HCT116 (cell line): ENCODE measurements at regions not wholly inside any gene's neighbourhood (a gene's known extent, or its start where the extent isn't known, plus 50 kb on each side); places are given as distances from the start of the nearest gene placed in this dataset.

Source experiments
- ATAC-seq: fragments of 200-7000 bp; cut with Tn5 transposase; 2 replicates; pipeline ENCODE4 v1.9.1; 2020; ENCODE audit warnings: mild to moderate bottlenecking, moderate library complexity
- BruUV-seq: library from RNA; stranded (reverse); fragments of 400-500 nt; replicated peaks from 2 replicates; lab custom pipeline; 2021; lab: Mats Ljungman, UMichigan
- CTCF ChIA-PET: fragments of 300-600 bp; sonication (Branson Sonifier 250); formaldehyde crosslinking; loops from one replicate; lab custom pipeline; 2021; ENCODE audit warnings: antibody characterized with exemption; lab: Charles Lee
- POLR2A ChIA-PET: fragments of 300-600, 350-600 bp; sonication (Branson Sonifier 250); formaldehyde crosslinking; loops from one replicate; lab custom pipeline; 2021; ENCODE audit warnings: antibody characterized with exemption; lab: Charles Lee
- RAD21 ChIA-PET, 2 experiments: fragments of 300-600 bp; sonication (Branson Sonifier 250); formaldehyde crosslinking; loops; one replicate each; lab custom pipeline; 2023; ENCODE audit warnings: low total read pairs in 2 of 2; ENCODE audit not compliant: uncharacterized antibody in 2 of 2, unreplicated experiment in 2 of 2, low non-redundant PET in 1 of 2; lab: Charles Lee
- DNase-seq: peaks from one replicate; pipeline ENCODE4 v3.0.0-alpha.2; 2010; ENCODE audit warnings: low read depth, low spot score
- H2AFZ ChIP-seq: fragments of 200-600 bp; shearing (Covaris generic), sonication (generic); 2 replicates; pipeline ENCODE4 v1.6.1; 2017; ENCODE audit warnings: low read depth, mixed run types, mixed read lengths, antibody characterized with exemption, low read length; ENCODE audit not compliant: poor library complexity, severe bottlenecking
- H3K27ac ChIP-seq: 2 replicates; pipeline ENCODE4 v1.5.1; 2012; ENCODE audit warnings: low read depth, low read length
- H3K27me3 ChIP-seq: fragments of 200-600 bp; sonication (generic); 2 replicates; pipeline ENCODE4 v1.6.1; 2016; ENCODE audit warnings: mixed run types, low read length, mixed read lengths; ENCODE audit not compliant: insufficient read depth
- H3K36me3 ChIP-seq, 2 experiments: fragments of 200-500 bp in 1 of 2; fragments of 200-600 bp in 1 of 2; sonication (Bioruptor generic) in 1 of 2; sonication (generic) in 1 of 2; 2 replicates each; pipeline versions ENCODE4 v1.5.1 to v1.6.1; 2014 to 2016; ENCODE audit warnings: low read length in 2 of 2, inconsistent platforms in 1 of 2, mixed read lengths in 1 of 2, mixed run types in 1 of 2; ENCODE audit not compliant: insufficient read depth in 2 of 2, control insufficient read depth in 1 of 2
- H3K4me1 ChIP-seq, 2 experiments: fragments of 200-600 bp in 1 of 2; sonication (generic) in 1 of 2; 2 replicates each; pipeline versions ENCODE4 v1.5.1 to v1.6.1; 2012 to 2017; ENCODE audit warnings: low read length in 2 of 2, inconsistent platforms in 1 of 2, mild to moderate bottlenecking in 1 of 2, mixed read lengths in 1 of 2, mixed run types in 1 of 2, moderate library complexity in 1 of 2; ENCODE audit not compliant: insufficient read depth in 2 of 2, control insufficient read depth in 1 of 2
- H3K4me2 ChIP-seq: fragments of 200-600 bp; sonication (generic); 2 replicates; pipeline ENCODE4 v1.6.1; 2017; ENCODE audit warnings: mixed run types, low read length, mixed read lengths
- H3K4me3 ChIP-seq, 2 experiments: fragments of 200-600 bp in 1 of 2; sonication (generic) in 1 of 2; replicated peaks in 1 of 2; 2 replicates each; pipeline ENCODE4 v1.5.1; 2011 to 2016; ENCODE audit warnings: low read length in 2 of 2, control low read depth in 1 of 2, low read depth in 1 of 2, mild to moderate bottlenecking in 1 of 2, mixed read lengths in 1 of 2, mixed run types in 1 of 2
- H3K79me2 ChIP-seq: fragments of 200-600 bp; sonication (generic); 2 replicates; pipeline ENCODE4 v1.6.1; 2017; ENCODE audit warnings: mild to moderate bottlenecking, mixed run types, low read length, moderate library complexity, mixed read lengths; ENCODE audit not compliant: insufficient read depth
- H3K9ac ChIP-seq: fragments of 200-600 bp; sonication (generic); 2 replicates; pipeline ENCODE4 v1.6.1; 2016; ENCODE audit warnings: low read length, mixed read lengths
- H3K9me2 ChIP-seq: fragments of 200-600 bp; sonication (generic), shearing (Covaris generic); 2 replicates; pipeline ENCODE4 v1.6.1; 2017; ENCODE audit warnings: mixed run types, mild to moderate bottlenecking, moderate library complexity; ENCODE audit not compliant: insufficient read depth
- H3K9me3 ChIP-seq, 2 experiments: fragments of 200-500 bp in 1 of 2; fragments of 200-600 bp in 1 of 2; sonication (Bioruptor generic) in 1 of 2; sonication (generic) in 1 of 2; 2 replicates each; pipeline ENCODE4 v1.6.1; 2014 to 2017; ENCODE audit warnings: low read length in 2 of 2, mixed read lengths in 2 of 2, inconsistent platforms in 1 of 2, low read depth in 1 of 2, mild to moderate bottlenecking in 1 of 2, mixed run types in 1 of 2, moderate library complexity in 1 of 2; ENCODE audit not compliant: control insufficient read depth in 1 of 2, insufficient read depth in 1 of 2
- H4K20me1 ChIP-seq: fragments of 200-600 bp; sonication (generic), shearing (Covaris generic); 2 replicates; pipeline ENCODE4 v1.6.1; 2017; ENCODE audit warnings: mixed run types, mild to moderate bottlenecking, moderate library complexity; ENCODE audit not compliant: insufficient read depth
- CBX3 ChIP-seq: IDR thresholded peaks from 2 replicates; pipeline ENCODE4 v1.6.1; 2012; ENCODE audit warnings: low read depth
- CEBPB ChIP-seq: IDR thresholded peaks from 2 replicates; pipeline ENCODE4 v1.6.1; 2012; ENCODE audit warnings: low read depth
- ELF1 ChIP-seq: IDR thresholded peaks from 2 replicates; pipeline ENCODE4 v1.6.1; 2012; ENCODE audit warnings: low read depth, borderline replicate concordance
- EZH2 ChIP-seq: fragments of 200-600 bp; sonication (generic); IDR thresholded peaks from 2 replicates; pipeline ENCODE4 v1.6.1; 2017; ENCODE audit warnings: antibody characterized with exemption, mixed run types
- EZH2phosphoT487 ChIP-seq: fragments of 200-600 bp; IDR thresholded peaks from 2 replicates; pipeline ENCODE4 v1.6.1; 2018; ENCODE audit warnings: antibody characterized with exemption, borderline replicate concordance
- RAD21 ChIP-seq: IDR thresholded peaks from 2 replicates; pipeline ENCODE4 v1.6.1; 2012; ENCODE audit warnings: low read depth, mild to moderate bottlenecking
- SIN3A ChIP-seq: IDR thresholded peaks from 2 replicates; pipeline ENCODE4 v1.6.1; 2012; ENCODE audit warnings: low read depth
- SP1 ChIP-seq: IDR thresholded peaks from 2 replicates; pipeline ENCODE4 v1.6.1; 2012; ENCODE audit warnings: low read depth
- TCF7L2 ChIP-seq: IDR thresholded peaks from 2 replicates; pipeline ENCODE4 v1.7.0; 2011; ENCODE audit warnings: borderline replicate concordance, inconsistent platforms; ENCODE audit not compliant: insufficient read depth, insufficient read length; ENCODE audit errors: extremely low read depth
- YY1 ChIP-seq: IDR thresholded peaks from 2 replicates; pipeline ENCODE4 v1.6.1; 2011; ENCODE audit warnings: low read length, low read depth, moderate library complexity, mild to moderate bottlenecking; ENCODE audit not compliant: insufficient replicate concordance; ENCODE audit errors: extremely low read depth
- ZNF274 ChIP-seq: fragments of 200-500 bp; sonication (Bioruptor generic); IDR thresholded peaks from 2 replicates; pipeline ENCODE4 v1.6.1; 2014; ENCODE audit warnings: mild to moderate bottlenecking, low read depth, low read length, inconsistent platforms
- intact Hi-C: fragments of 100-400 bp; cut with micrococcal nuclease; formaldehyde crosslinking; loops from 2 replicates; pipeline ENCODE4 v1.10.0; 2022
- TF ChIP-seq, protein P1 (sequence below): IDR thresholded peaks from 2 replicates; pipeline ENCODE4 v1.6.1; 2011; ENCODE audit warnings: mild to moderate bottlenecking, low read length, moderate library complexity; ENCODE audit not compliant: insufficient replicate concordance; ENCODE audit errors: extremely low read depth
- TF ChIP-seq, protein P2 (sequence below): IDR thresholded peaks from 2 replicates; pipeline ENCODE4 v1.6.1; 2012
- TF ChIP-seq, protein P3 (sequence below), 3 experiments: fragments of 200-600 bp in 1 of 3; sonication (generic) in 1 of 3; IDR thresholded peaks in 2 of 3; conservative IDR thresholded peaks in 1 of 3; 2 replicates each; pipeline ENCODE4 v1.5.1; 2012 to 2017; ENCODE audit warnings: low read depth in 2 of 3, low read length in 2 of 3, antibody characterized with exemption in 1 of 3, borderline replicate concordance in 1 of 3, control low read depth in 1 of 3, mild to moderate bottlenecking in 1 of 3, mixed read lengths in 1 of 3, mixed run types in 1 of 3, moderate library complexity in 1 of 3; ENCODE audit not compliant: insufficient read depth in 1 of 3

DNA sequence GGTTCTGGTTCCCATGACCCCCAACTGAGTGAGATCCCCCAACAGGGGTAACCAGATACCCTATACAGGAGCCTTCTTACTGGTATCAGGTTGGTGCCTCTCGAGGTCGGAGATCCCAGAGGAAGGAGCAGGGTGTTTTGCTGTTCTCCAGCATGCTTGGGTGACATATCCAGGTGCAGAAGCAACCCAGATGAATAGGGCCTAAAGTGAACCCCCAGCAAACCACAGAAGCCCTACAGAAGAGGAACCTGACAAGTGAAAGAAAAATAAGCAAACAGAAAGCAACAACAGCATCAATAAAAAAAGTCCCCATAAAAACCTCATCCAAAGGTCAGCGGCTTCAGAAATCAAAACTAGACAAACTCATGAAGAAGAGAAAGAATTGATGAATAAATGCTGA, 633.4 kb upstream of the CXADR start (continued):
- TF ChIP-seq, protein P1, sequence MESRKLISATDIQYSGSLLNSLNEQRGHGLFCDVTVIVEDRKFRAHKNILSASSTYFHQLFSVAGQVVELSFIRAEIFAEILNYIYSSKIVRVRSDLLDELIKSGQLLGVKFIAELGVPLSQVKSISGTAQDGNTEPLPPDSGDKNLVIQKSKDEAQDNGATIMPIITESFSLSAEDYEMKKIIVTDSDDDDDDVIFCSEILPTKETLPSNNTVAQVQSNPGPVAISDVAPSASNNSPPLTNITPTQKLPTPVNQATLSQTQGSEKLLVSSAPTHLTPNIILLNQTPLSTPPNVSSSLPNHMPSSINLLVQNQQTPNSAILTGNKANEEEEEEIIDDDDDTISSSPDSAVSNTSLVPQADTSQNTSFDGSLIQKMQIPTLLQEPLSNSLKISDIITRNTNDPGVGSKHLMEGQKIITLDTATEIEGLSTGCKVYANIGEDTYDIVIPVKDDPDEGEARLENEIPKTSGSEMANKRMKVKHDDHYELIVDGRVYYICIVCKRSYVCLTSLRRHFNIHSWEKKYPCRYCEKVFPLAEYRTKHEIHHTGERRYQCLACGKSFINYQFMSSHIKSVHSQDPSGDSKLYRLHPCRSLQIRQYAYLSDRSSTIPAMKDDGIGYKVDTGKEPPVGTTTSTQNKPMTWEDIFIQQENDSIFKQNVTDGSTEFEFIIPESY = no peak
- TF ChIP-seq EZH2phosphoT487 (no peak), CBX3 (no peak), ZNF274 (no peak), TCF7L2 (no peak), SP1 (no peak)
- TF ChIP-seq, protein P2, sequence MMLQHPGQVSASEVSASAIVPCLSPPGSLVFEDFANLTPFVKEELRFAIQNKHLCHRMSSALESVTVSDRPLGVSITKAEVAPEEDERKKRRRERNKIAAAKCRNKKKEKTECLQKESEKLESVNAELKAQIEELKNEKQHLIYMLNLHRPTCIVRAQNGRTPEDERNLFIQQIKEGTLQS = no peak

DNA sequence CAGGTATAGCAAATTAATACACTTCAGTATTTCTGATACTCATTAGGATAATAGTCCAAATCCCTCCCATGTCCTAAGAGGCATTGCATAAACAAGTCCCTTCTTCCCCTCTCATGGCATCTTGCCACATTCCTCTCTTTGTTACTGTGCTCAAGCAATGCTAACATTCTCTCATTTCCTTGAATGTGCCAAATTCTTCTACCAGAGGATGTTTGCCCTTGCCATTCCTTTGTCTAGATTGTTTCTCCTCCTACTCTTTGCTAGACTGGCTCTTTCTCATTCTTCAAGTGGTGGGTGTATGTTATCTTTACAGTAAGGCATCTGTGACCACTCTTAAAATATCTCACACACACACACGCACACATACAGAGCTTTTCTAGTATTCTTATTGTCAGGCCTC, 621.0 kb upstream of the CXADR start:
- Histone ChIP-seq H3K9me2 (no peaks in the 10 kb centered on the region), H3K27me3 (no peaks in the 10 kb centered on the region), H3K79me2 (no peaks in the 10 kb centered on the region), H3K9me3 (peaks cover 15 to 20% of the 10 kb centered on the region in 2 experiments; a peak in 2 of 4 replicates), H3K27ac (no peak overlapping the region), H3K36me3 (no peaks in the 10 kb centered on the region), H2AFZ (no peak overlapping the region), H3K4me2 (no peak overlapping the region), H3K4me3 (no peak overlapping the region), H3K9ac (no peak overlapping the region), H3K4me1 (no peaks in the 10 kb centered on the region), H4K20me1 (no peaks in the 10 kb centered on the region)
- no peak for DNase-seq
- ATAC-seq = no peak
- ChIA-PET POLR2A (no interaction called here), CTCF (no interaction called here), RAD21 (no interaction called here)
- intact Hi-C loops = no loop called here
- no TSS peak for BruUV-seq
- TF ChIP-seq CEBPB (no peak), CBX3 (no peak), RAD21 (no peak), EZH2 (no peak), EZH2phosphoT487 (no peak), SP1 (no peak), TCF7L2 (no peak), ELF1 (no peak), YY1 (no peak), SIN3A (no peak)
- TF ChIP-seq, protein P3, sequence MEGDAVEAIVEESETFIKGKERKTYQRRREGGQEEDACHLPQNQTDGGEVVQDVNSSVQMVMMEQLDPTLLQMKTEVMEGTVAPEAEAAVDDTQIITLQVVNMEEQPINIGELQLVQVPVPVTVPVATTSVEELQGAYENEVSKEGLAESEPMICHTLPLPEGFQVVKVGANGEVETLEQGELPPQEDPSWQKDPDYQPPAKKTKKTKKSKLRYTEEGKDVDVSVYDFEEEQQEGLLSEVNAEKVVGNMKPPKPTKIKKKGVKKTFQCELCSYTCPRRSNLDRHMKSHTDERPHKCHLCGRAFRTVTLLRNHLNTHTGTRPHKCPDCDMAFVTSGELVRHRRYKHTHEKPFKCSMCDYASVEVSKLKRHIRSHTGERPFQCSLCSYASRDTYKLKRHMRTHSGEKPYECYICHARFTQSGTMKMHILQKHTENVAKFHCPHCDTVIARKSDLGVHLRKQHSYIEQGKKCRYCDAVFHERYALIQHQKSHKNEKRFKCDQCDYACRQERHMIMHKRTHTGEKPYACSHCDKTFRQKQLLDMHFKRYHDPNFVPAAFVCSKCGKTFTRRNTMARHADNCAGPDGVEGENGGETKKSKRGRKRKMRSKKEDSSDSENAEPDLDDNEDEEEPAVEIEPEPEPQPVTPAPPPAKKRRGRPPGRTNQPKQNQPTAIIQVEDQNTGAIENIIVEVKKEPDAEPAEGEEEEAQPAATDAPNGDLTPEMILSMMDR (IDR thresholded peaks at IDR 0.05 in 2 of 3, conservative IDR thresholded peaks at IDR 0.05 in 1 of 3; ENCODE audit: borderline replicate concordance in 1 of 3, insufficient read depth in 1 of 3, low read depth in 2 of 3, low read length in 2 of 3) = no peak
- TF ChIP-seq, protein P1 = no peak
